Erythroblast (primary cell): ENCODE measurements at regions not wholly inside any gene's neighbourhood (a gene's known extent, or its start where the extent isn't known, plus 50 kb on each side); places are given as distances from the start of the nearest gene placed in this dataset.

Experiments
- GATA1 ChIP-seq: IDR thresholded peaks from 2 replicates; pipeline ENCODE4 v1.6.1; 2011; ENCODE audit warnings: low read depth, mild to moderate bottlenecking, control low read depth, low read length, moderate library complexity
- POLR2A ChIP-seq: IDR thresholded peaks from 2 replicates; pipeline ENCODE4 v1.6.1; 2011; ENCODE audit warnings: mild to moderate bottlenecking, low read length

DNA sequence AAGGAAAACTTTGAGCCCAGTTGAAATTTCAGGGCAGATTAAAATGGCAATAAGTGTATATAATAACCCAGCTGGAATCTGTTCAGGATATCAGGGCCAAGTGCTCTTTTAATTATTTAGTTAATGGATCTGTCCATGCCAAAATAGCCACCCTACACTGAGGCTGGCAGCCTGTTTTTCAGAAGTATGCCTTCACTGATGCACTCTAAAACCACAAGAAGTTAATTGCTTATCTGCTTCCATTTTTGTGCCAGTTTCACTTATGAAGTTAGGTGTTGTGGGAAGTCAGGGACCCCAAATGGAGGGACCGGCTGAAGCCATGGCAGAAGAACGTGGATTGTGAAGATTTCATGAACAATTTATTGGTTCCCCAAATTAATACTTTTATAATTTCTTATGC lies 960.3 kb downstream of the C4orf33 start:
- no peak for TF ChIP-seq POLR2A
- no peak for TF ChIP-seq GATA1
